GM12873 (cell line): ENCODE measurements at regions not wholly inside any gene's neighbourhood (a gene's known extent, or its start where the extent isn't known, plus 50 kb on each side); places are given as distances from the start of the nearest gene placed in this dataset.

Experiments
- TF ChIP-seq, protein P1 (sequence below): IDR thresholded peaks from 2 replicates; pipeline ENCODE4 v1.5.1; 2012; ENCODE audit warnings: low read depth, mild to moderate bottlenecking, moderate library complexity, low read length, control low read depth; ENCODE audit not compliant: insufficient read depth; ENCODE audit errors: missing control alignments

DNA sequence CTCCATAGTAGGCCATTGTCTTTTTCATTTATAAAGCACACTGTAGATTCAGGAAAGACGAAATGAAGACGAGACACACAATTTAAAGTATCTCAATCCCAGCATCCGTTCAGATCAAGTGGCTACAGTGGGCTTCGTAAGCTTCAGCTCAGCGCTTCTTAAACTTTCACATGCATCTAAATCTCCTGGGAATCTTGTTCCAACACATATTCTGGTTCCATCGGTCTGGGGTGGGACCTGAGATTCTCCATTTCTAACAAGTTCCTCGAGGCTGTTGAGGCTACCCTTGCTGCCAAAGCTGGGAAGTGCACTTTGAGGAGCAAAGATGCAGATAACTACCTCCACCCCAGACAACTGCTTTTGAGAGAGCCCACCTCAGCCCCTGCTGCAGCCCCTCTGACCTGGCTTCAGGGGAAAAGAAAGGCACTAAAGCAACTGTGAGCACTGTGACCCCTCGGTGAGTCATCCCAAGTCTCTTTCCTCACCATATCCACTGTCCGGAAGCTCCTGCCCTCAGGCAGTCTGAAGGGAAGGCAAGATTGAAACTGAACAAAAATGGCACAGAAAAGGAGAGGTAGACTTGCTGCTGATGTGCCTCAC lies 201.1 kb upstream of the FBXO11 start:
- TF ChIP-seq, protein P1, sequence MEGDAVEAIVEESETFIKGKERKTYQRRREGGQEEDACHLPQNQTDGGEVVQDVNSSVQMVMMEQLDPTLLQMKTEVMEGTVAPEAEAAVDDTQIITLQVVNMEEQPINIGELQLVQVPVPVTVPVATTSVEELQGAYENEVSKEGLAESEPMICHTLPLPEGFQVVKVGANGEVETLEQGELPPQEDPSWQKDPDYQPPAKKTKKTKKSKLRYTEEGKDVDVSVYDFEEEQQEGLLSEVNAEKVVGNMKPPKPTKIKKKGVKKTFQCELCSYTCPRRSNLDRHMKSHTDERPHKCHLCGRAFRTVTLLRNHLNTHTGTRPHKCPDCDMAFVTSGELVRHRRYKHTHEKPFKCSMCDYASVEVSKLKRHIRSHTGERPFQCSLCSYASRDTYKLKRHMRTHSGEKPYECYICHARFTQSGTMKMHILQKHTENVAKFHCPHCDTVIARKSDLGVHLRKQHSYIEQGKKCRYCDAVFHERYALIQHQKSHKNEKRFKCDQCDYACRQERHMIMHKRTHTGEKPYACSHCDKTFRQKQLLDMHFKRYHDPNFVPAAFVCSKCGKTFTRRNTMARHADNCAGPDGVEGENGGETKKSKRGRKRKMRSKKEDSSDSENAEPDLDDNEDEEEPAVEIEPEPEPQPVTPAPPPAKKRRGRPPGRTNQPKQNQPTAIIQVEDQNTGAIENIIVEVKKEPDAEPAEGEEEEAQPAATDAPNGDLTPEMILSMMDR = no peak

DNA sequence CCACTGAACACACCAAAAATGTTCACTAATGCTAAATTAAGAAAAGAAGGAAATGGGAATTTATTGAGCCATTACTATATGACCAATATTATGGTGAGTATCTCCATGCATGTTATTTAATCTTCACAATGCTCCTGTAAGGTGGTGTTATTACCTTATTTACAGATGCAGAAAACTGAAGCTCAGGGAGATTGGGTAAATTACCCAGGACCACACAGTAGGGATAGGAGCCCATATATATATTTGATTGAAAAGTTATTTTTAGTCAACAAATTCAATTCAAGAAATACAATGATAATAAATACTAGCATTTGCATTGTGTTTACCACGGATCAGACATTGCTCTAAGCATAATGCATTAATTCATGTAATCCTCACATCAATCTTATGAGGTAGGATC lies 202.2 kb upstream of the FBXO11 start:
- TF ChIP-seq, protein P1 = no peak

DNA sequence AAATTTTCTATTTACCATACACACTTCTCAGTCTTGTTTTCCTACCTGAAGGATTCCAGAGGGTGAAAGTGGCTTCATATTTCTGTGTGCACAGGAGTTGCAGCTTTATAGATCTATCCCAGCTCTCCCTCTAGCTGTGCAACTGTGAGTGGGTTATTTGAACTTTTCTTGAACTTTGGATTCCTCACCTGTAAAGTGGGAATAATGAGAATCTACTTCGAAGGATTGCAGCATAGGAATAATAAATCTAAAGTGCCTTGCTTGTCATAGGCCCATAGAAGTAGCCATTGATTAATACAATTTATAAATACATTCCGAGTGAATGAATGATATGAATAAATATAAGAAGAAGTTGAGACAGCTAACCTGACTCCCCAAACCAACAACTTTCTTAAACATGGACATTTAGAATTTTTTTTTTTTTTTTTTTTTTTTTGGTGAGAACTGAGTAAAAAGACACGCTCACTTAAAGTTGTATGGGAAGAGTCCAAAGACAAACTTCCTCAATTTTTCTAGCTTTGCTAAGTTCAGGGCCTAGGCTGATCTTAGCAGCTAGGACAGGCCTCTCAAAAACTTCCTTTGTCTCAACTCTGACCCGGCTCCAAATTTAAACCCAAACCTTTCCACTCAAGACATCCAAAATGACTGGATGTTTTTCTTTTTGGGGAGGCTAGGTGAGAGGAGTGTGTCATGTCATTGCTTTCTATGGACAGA lies 203.3 kb upstream of the FBXO11 start:
- TF ChIP-seq, protein P1 = no peak

DNA sequence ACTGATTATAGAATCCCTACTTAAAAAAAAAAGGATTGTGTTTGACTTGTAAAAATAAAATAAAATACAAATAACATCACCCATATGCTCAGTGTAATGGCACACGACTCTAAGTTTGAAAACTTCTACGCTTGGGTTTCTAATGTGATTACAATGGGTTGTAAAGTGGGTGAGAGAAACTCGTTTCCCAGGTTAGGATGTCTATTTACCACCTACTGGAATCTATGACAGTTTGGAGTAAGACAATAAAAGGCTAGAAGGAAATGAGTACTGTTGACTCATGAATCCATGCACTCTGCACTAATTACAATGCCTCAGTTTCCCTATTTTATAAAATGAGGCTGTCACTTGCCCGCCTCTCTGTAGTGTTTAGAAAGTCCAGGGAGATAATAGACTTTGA lies 204.0 kb upstream of the FOXN2 start:
- TF ChIP-seq, protein P1 = no peak

DNA sequence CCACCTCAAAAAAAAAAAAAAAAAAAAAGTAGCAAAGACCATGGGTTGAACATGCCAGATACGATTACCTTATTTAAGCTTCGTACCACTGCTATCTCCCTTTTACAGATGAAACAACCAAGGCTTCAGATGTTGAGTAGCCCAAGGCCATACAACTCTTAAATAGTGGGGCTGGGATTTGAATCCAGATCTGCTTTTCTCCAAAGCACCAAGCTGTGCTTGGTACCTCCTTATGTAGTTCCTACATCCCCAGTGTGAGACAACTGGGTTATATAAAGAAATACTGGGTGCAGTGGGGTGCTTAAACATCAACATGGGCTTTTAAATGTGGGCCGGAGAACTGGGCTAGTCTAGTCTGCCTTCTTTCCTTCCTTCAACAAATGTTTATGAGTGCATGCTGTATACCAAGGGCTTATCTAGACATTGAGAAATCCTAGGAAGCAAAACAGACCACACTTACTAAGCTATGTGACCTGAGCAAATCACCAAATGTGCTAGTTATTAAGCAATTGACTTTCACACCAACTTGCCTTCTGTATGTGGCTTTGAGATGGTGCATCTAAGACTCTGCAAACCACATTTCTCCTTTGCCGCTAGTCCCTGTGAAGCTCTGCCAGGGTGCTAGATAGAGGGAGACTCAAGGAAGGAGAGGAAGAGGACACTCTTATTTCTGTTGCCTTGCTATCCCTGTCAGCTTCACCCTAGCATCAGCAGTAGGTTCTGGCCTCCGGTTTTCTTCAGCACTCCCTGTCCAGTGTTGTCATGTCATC lies 201.4 kb upstream of the FOXN2 start:
- TF ChIP-seq, protein P1 = no peak

DNA sequence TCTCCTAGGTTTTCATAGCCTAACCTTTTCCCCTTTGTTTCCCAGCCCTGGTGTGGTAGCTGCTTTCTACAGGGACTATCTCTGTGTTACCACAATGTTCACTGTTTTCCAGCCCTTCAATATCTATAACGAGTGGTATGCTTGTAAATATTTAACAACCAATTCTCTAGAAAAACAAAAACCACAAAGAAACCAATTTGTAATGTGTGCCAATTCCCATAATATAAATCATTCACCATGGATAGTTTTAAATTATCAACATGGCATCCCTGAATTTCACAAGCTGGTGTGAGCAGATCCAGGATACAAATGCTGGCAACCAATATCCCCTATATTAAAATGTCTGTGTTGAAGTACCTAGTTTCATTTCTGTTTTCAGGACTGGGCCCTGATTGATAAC lies 200.7 kb upstream of the FOXN2 start:
- TF ChIP-seq, protein P1 = no peak

DNA sequence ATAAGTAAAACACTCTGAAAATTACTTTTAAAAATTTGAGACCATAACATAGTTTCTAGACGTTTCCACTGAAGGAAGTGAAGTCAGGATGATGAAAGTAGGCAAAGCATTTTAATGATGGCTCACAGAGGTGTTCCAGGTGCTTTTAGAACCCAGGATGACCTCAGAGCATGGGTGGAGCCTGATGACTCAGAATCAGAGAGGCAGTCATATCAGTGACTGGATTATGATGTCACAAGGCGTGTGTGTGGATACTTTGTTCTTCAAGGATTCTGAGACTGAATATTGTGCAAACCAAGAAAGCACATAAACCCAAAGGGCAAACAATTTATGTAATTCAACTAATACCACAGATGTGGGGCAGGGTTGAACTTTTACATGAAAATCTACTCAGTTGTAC lies 200.2 kb upstream of the FOXN2 start:
- TF ChIP-seq, protein P1 = no peak
